ENCODE measurements at regions not wholly inside any gene's neighbourhood (a gene's known extent, or its start where the extent isn't known, plus 50 kb on each side); places are given as distances from the start of the nearest gene placed in this dataset.

GRCh38 chr3:78257951-78258530 lies 1218.1 kb downstream of the ROBO2 start:
- TF ChIP-seq, protein P1, sequence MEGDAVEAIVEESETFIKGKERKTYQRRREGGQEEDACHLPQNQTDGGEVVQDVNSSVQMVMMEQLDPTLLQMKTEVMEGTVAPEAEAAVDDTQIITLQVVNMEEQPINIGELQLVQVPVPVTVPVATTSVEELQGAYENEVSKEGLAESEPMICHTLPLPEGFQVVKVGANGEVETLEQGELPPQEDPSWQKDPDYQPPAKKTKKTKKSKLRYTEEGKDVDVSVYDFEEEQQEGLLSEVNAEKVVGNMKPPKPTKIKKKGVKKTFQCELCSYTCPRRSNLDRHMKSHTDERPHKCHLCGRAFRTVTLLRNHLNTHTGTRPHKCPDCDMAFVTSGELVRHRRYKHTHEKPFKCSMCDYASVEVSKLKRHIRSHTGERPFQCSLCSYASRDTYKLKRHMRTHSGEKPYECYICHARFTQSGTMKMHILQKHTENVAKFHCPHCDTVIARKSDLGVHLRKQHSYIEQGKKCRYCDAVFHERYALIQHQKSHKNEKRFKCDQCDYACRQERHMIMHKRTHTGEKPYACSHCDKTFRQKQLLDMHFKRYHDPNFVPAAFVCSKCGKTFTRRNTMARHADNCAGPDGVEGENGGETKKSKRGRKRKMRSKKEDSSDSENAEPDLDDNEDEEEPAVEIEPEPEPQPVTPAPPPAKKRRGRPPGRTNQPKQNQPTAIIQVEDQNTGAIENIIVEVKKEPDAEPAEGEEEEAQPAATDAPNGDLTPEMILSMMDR (IDR thresholded peaks at IDR 0.05; ENCODE audit: extremely low read depth in 1 of 2, insufficient read depth in 1 of 2, low read depth in 1 of 2, low read length in 2 of 2) = no peak
- TF ChIP-seq, protein P2, sequence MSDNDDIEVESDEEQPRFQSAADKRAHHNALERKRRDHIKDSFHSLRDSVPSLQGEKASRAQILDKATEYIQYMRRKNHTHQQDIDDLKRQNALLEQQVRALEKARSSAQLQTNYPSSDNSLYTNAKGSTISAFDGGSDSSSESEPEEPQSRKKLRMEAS (IDR thresholded peaks at IDR 0.05; ENCODE audit: insufficient read depth, insufficient read length) = no peak
- TF ChIP-seq EZH2 (IDR thresholded peaks at IDR 0.05; ENCODE audit: borderline replicate concordance, low read depth, low read length, severe bottlenecking) = no peak
- no peak for TF ChIP-seq POLR2AphosphoS5 (IDR thresholded peaks at IDR 0.05; ENCODE audit: insufficient read depth, low read depth, low read length)
- no peak for TF ChIP-seq MYC (IDR thresholded peaks at IDR 0.05; ENCODE audit: low read depth, low read length)

Measured in endothelial cell of umbilical vein (primary cell).